ENCODE measurements at regions not wholly inside any gene's neighbourhood (a gene's known extent, or its start where the extent isn't known, plus 50 kb on each side); places are given as distances from the start of the nearest gene placed in this dataset.

GRCh38 chr13:50357136-50357535 is 341.9 kb downstream of the KCNRG start:
- TF ChIP-seq ZFP30 (CRISPR knock-in tag; IDR thresholded peaks at IDR 0.05) = no peak
- TF ChIP-seq, protein P1, sequence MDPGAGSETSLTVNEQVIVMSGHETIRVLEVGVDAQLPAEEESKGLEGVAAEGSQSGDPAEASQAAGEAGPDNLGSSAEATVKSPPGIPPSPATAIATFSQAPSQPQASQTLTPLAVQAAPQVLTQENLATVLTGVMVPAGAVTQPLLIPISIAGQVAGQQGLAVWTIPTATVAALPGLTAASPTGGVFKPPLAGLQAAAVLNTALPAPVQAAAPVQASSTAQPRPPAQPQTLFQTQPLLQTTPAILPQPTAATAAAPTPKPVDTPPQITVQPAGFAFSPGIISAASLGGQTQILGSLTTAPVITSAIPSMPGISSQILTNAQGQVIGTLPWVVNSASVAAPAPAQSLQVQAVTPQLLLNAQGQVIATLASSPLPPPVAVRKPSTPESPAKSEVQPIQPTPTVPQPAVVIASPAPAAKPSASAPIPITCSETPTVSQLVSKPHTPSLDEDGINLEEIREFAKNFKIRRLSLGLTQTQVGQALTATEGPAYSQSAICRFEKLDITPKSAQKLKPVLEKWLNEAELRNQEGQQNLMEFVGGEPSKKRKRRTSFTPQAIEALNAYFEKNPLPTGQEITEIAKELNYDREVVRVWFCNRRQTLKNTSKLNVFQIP (CRISPR knock-in tag; IDR thresholded peaks at IDR 0.05; ENCODE audit: borderline replicate concordance, low read depth) = no peak
- TF ChIP-seq ISL1 (CRISPR knock-in tag; IDR thresholded peaks at IDR 0.05) = no peak
- no peak for TF ChIP-seq ESRRG (CRISPR knock-in tag; IDR thresholded peaks at IDR 0.05)
- no peak for TF ChIP-seq BACH2 (CRISPR knock-in tag; IDR thresholded peaks at IDR 0.05; ENCODE audit: borderline replicate concordance)
- no peak for TF ChIP-seq TCF4 (CRISPR knock-in tag; IDR thresholded peaks at IDR 0.05; ENCODE audit: borderline replicate concordance)
- TF ChIP-seq GLIS3 (CRISPR knock-in tag; IDR thresholded peaks at IDR 0.05) = no peak
- TF ChIP-seq ARNTL (CRISPR knock-in tag; IDR thresholded peaks at IDR 0.05; ENCODE audit: borderline replicate concordance, low read depth) = no peak
- no peak for TF ChIP-seq ZFP3 (CRISPR knock-in tag; IDR thresholded peaks at IDR 0.05)
- no peak for TF ChIP-seq RARB (CRISPR knock-in tag; IDR thresholded peaks at IDR 0.05)
- TF ChIP-seq CSDC2 (CRISPR knock-in tag; IDR thresholded peaks at IDR 0.05) = no peak
- TF ChIP-seq, protein P2, sequence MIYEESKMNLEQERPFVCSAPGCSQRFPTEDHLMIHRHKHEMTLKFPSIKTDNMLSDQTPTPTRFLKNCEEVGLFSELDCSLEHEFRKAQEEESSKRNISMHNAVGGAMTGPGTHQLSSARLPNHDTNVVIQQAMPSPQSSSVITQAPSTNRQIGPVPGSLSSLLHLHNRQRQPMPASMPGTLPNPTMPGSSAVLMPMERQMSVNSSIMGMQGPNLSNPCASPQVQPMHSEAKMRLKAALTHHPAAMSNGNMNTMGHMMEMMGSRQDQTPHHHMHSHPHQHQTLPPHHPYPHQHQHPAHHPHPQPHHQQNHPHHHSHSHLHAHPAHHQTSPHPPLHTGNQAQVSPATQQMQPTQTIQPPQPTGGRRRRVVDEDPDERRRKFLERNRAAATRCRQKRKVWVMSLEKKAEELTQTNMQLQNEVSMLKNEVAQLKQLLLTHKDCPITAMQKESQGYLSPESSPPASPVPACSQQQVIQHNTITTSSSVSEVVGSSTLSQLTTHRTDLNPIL (CRISPR knock-in tag; IDR thresholded peaks at IDR 0.05; ENCODE audit: low read depth) = no peak
- TF ChIP-seq PPARA (CRISPR knock-in tag; IDR thresholded peaks at IDR 0.05; ENCODE audit: borderline replicate concordance) = no peak
- no peak for TF ChIP-seq SNAI2 (CRISPR knock-in tag; IDR thresholded peaks at IDR 0.05)
- TF ChIP-seq CSRNP3 (CRISPR knock-in tag; IDR thresholded peaks at IDR 0.05) = no peak
- ATAC-seq = no peak

GRCh38 chr13:50357586-50358118 is 342.4 kb downstream of the KCNRG start:
- ATAC-seq = peak; percentile 74
- TF ChIP-seq OSR1 (CRISPR knock-in tag; IDR thresholded peaks at IDR 0.05) (no peak), ZC3H10 (CRISPR knock-in tag; IDR thresholded peaks at IDR 0.05) (no peak), PATZ1 (CRISPR knock-in tag; IDR thresholded peaks at IDR 0.05; ENCODE audit: borderline replicate concordance) (no peak), BACH2 (CRISPR knock-in tag; IDR thresholded peaks at IDR 0.05; ENCODE audit: borderline replicate concordance) (no peak), ISL1 (CRISPR knock-in tag; IDR thresholded peaks at IDR 0.05) (peak; percentile 67)
- TF ChIP-seq, protein P2 (CRISPR knock-in tag; IDR thresholded peaks at IDR 0.05; ENCODE audit: low read depth) = peak; percentile 89

DNA sequence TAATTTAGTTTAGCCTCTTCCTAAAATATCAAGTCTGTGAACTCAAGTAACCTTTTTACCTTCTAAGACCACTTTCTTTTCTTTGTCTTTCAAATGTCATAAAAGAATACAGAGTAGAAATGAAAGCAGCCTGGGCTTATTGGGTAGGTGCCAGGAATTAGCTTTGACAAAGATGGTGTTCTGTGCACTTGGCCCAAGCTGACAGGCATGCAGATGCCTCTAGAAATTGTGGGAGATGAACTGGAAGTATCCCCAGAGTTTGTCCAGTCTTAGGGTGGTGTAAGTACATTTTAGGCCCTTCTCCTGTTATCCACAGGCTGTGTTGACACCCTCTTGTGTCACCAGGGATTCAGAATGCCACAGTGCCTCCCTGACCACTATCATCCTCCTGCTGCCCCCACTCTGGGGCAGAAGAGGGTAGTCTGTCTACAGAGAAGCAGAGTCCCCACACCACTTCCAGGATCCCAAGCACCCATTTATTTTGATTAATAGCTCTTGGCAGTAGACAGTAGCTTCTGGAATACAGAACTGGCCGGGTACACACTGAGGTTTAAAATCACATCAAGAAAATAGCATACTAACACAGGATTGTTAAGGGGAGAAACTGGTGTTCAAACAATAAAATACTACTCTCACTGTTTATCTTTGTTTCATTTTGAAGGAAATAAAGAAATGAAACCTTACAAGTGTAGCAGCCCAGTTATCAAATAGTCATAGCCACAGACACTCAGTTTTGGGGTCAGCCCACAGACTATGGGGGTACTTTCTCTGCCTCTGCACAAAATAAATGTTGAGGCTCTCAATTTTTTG is 343.2 kb downstream of the KCNRG start:
- TF ChIP-seq PATZ1 (CRISPR knock-in tag; IDR thresholded peaks at IDR 0.05; ENCODE audit: borderline replicate concordance) (no peak), ISL1 (CRISPR knock-in tag; IDR thresholded peaks at IDR 0.05) (peak; percentile 30; the same call in 1 of the 2 replicates)
- peak; percentile 60 for ATAC-seq

All from SK-N-SH treated with all-trans-retinoic acid at 6 μM for 48 hours (cell line).